H1 (cell line): ENCODE measurements at regions not wholly inside any gene's neighbourhood (a gene's known extent, or its start where the extent isn't known, plus 50 kb on each side); places are given as distances from the start of the nearest gene placed in this dataset.

Experiments used
- CTCF ChIA-PET: fragments of 300-600 bp; sonication (Branson Sonifier 250); formaldehyde crosslinking; loops from one replicate; lab custom pipeline; 2021; ENCODE audit not compliant: partially characterized antibody; lab: Charles Lee
- POLR2A ChIA-PET: fragments of 300-600 bp; sonication (Branson Sonifier 250); formaldehyde crosslinking; loops from one replicate; lab custom pipeline; 2021; ENCODE audit warnings: inconsistent platforms; ENCODE audit not compliant: partially characterized antibody; lab: Charles Lee
- DNase-seq, 2 experiments: peaks; one replicate each; pipeline versions ENCODE4 v3.0.0 to v3.0.0-alpha.2; 2010 to 2022; ENCODE audit warnings: low spot score in 2 of 2, low read depth in 1 of 2, mixed read lengths in 1 of 2
- FAIRE-seq: peaks from 2 replicates; lab custom pipeline; 2011; peaks lifted over from hg19 to GRCh38; lab: Jason Lieb, UNC
- H2AFZ ChIP-seq: 2 replicates; pipeline ENCODE4 v1.8.1; 2012; ENCODE audit warnings: low read length, inconsistent platforms
- H2AK5ac ChIP-seq: 2 replicates; pipeline ENCODE4 v1.6.1; 2013; ENCODE audit warnings: low read depth, low read length
- H2BK120ac ChIP-seq: replicated peaks from 2 replicates; pipeline ENCODE3; 2013; ENCODE audit warnings: low read depth, low read length, inconsistent platforms
- H2BK12ac ChIP-seq: 2 replicates; pipeline ENCODE4 v1.6.1; 2013; ENCODE audit warnings: low read depth, low read length
- H2BK15ac ChIP-seq: 2 replicates; pipeline ENCODE4 v1.6.1; 2013; ENCODE audit warnings: low read length
- H2BK20ac ChIP-seq: 2 replicates; pipeline ENCODE4 v1.6.1; 2013; ENCODE audit warnings: low read length
- H2BK5ac ChIP-seq: 2 replicates; pipeline ENCODE4 v1.6.1; 2013; ENCODE audit warnings: low read depth, low read length
- H3K14ac ChIP-seq: 2 replicates; pipeline ENCODE4 v1.6.1; 2013; ENCODE audit warnings: inconsistent platforms; ENCODE audit not compliant: insufficient read length
- H3K18ac ChIP-seq: 2 replicates; pipeline ENCODE4 v1.6.1; 2013; ENCODE audit warnings: low read length; ENCODE audit errors: extremely low read depth
- H3K23ac ChIP-seq: 2 replicates; pipeline ENCODE4 v1.6.1; 2013; ENCODE audit warnings: inconsistent platforms; ENCODE audit not compliant: insufficient read length
- H3K23me2 ChIP-seq: 2 replicates; pipeline ENCODE4 v1.6.1; 2013; ENCODE audit warnings: low read depth, low read length
- H3K27ac ChIP-seq: 2 replicates; pipeline ENCODE4 v1.6.1; 2011; ENCODE audit warnings: low read depth, low read length, inconsistent platforms
- H3K27me3 ChIP-seq, 4 experiments: replicated peaks in 1 of 4; 1 replicate in 1 of 4; 2 replicates in 3 of 4; pipeline versions ENCODE4 v1.6.1 to v1.8.1; 2011 to 2013; ENCODE audit warnings: low read length in 3 of 4, mild to moderate bottlenecking in 3 of 4, inconsistent platforms in 2 of 4, mixed read lengths in 2 of 4, moderate library complexity in 1 of 4; ENCODE audit not compliant: control insufficient read depth in 3 of 4, insufficient read depth in 3 of 4; ENCODE audit errors: extremely low read depth in 1 of 4
- H3K36me3 ChIP-seq, 4 experiments: 2 replicates each; pipeline versions ENCODE4 v1.6.1 to v1.8.1; 2011 to 2013; ENCODE audit warnings: mild to moderate bottlenecking in 4 of 4, low read length in 3 of 4, moderate library complexity in 2 of 4, control low read depth in 1 of 4, inconsistent platforms in 1 of 4; ENCODE audit not compliant: insufficient read depth in 4 of 4, control insufficient read depth in 2 of 4
- H3K4ac ChIP-seq: replicated peaks from 2 replicates; pipeline ENCODE3; 2013; ENCODE audit warnings: low read length, low read depth, mixed read lengths, inconsistent platforms; ENCODE audit not compliant: insufficient read length
- H3K4me1 ChIP-seq, 4 experiments: replicated peaks in 1 of 4; 1 replicate in 1 of 4; 2 replicates in 3 of 4; pipeline versions ENCODE4 v1.6.1 to v1.8.1; 2011 to 2013; ENCODE audit warnings: low read length in 3 of 4, inconsistent platforms in 2 of 4, mixed read lengths in 1 of 4; ENCODE audit not compliant: insufficient read depth in 4 of 4, control insufficient read depth in 3 of 4
- H3K4me2 ChIP-seq, 2 experiments: 2 replicates each; pipeline versions ENCODE4 v1.6.1 to v1.8.1; 2011 to 2013; ENCODE audit warnings: low read depth in 2 of 2, low read length in 2 of 2, control low read depth in 1 of 2, inconsistent platforms in 1 of 2, mild to moderate bottlenecking in 1 of 2; ENCODE audit not compliant: insufficient read depth in 1 of 2
- H3K4me3 ChIP-seq, 4 experiments: fragments of 200-600, 300-600 bp in 1 of 4; sonication (generic), shearing (Covaris generic), sonication (Bioruptor Twin) in 1 of 4; 2 replicates each; pipeline versions ENCODE4 v1.5.1 to v1.8.1; 2011 to 2016; ENCODE audit warnings: low read length in 4 of 4, low read depth in 3 of 4, control low read depth in 2 of 4, inconsistent platforms in 2 of 4, mild to moderate bottlenecking in 2 of 4, mixed read lengths in 1 of 4, moderate library complexity in 1 of 4; ENCODE audit not compliant: insufficient read depth in 2 of 4; ENCODE audit errors: extremely low read depth in 1 of 4
- H3K56ac ChIP-seq: replicated peaks from 2 replicates; pipeline ENCODE3; 2013; ENCODE audit warnings: low read depth, mild to moderate bottlenecking, mixed read lengths, low read length, inconsistent platforms; ENCODE audit not compliant: insufficient read length
- H3K79me1 ChIP-seq: 2 replicates; pipeline ENCODE4 v1.6.1; 2013; ENCODE audit warnings: low read depth, low read length, control low read depth
- H3K79me2 ChIP-seq, 2 experiments: 2 replicates each; pipeline versions ENCODE4 v1.6.1 to v1.8.1; 2012 to 2013; ENCODE audit warnings: low read length in 2 of 2, mild to moderate bottlenecking in 2 of 2, inconsistent platforms in 1 of 2; ENCODE audit not compliant: insufficient read depth in 2 of 2, control insufficient read depth in 1 of 2
- H3K9ac ChIP-seq, 4 experiments: replicated peaks in 1 of 4; 1 replicate in 1 of 4; 2 replicates in 3 of 4; pipeline versions ENCODE4 v1.6.1 to v1.8.1; 2011 to 2013; ENCODE audit warnings: low read depth in 3 of 4, low read length in 3 of 4, control low read depth in 2 of 4, mild to moderate bottlenecking in 2 of 4, moderate library complexity in 2 of 4, inconsistent platforms in 1 of 4; ENCODE audit errors: extremely low read depth in 1 of 4
- H3K9me3 ChIP-seq, 2 experiments: 2 replicates each; pipeline versions ENCODE4 v1.6.1 to v1.8.1; 2012 to 2013; ENCODE audit warnings: mild to moderate bottlenecking in 2 of 2, moderate library complexity in 2 of 2, control low read depth in 1 of 2, inconsistent platforms in 1 of 2, low read depth in 1 of 2, low read length in 1 of 2, mixed read lengths in 1 of 2; ENCODE audit not compliant: insufficient read depth in 2 of 2
- H4K20me1 ChIP-seq, 2 experiments: replicated peaks in 1 of 2; 2 replicates each; pipeline versions ENCODE3 to v1.8.1; 2011 to 2013; ENCODE audit warnings: inconsistent platforms in 2 of 2, low read length in 2 of 2, mild to moderate bottlenecking in 1 of 2; ENCODE audit not compliant: insufficient read depth in 2 of 2, control insufficient read depth in 1 of 2
- H4K5ac ChIP-seq: 2 replicates; pipeline ENCODE4 v1.6.1; 2013; ENCODE audit warnings: low read length, low read depth, mixed read lengths, inconsistent platforms; ENCODE audit not compliant: insufficient read length
- H4K8ac ChIP-seq: 2 replicates; pipeline ENCODE4 v1.8.0; 2013; ENCODE audit warnings: mild to moderate bottlenecking, moderate library complexity, low read length, inconsistent platforms; ENCODE audit not compliant: insufficient read depth; ENCODE audit errors: extremely low read depth
- H4K91ac ChIP-seq: replicated peaks from 2 replicates; pipeline ENCODE3; 2013; ENCODE audit warnings: low read length, mixed read lengths, inconsistent platforms; ENCODE audit not compliant: insufficient read length
- ATF3 ChIP-seq: IDR thresholded peaks from 2 replicates; pipeline ENCODE4 v1.6.1; 2011; ENCODE audit warnings: low read depth, mild to moderate bottlenecking, low read length; ENCODE audit not compliant: insufficient read depth
- CBX8 ChIP-seq: fragments of 300-800, 300-1000 bp; sonication (generic); IDR thresholded peaks from 2 replicates; pipeline ENCODE4 v1.7.1; 2016; ENCODE audit warnings: low read depth, low read length, borderline replicate concordance
- EZH2 ChIP-seq: fragments of 200-600 bp; sonication (generic); IDR thresholded peaks from 2 replicates; pipeline ENCODE4 v1.7.1; 2012; ENCODE audit warnings: low read depth, mild to moderate bottlenecking, moderate library complexity, low read length, inconsistent platforms; ENCODE audit not compliant: severe bottlenecking
- FOSL1 ChIP-seq: IDR thresholded peaks from 2 replicates; pipeline ENCODE4 v1.6.1; 2011; ENCODE audit warnings: mild to moderate bottlenecking, low read depth, low read length, moderate library complexity; ENCODE audit not compliant: insufficient read depth
- GABPA ChIP-seq: IDR thresholded peaks from 2 replicates; pipeline ENCODE4 v1.6.1; 2011; ENCODE audit warnings: mild to moderate bottlenecking, low read length, moderate library complexity, borderline replicate concordance; ENCODE audit not compliant: insufficient read depth
- MAFK ChIP-seq: IDR thresholded peaks from 2 replicates; pipeline ENCODE4 v1.6.1; 2012; ENCODE audit warnings: low read depth, mild to moderate bottlenecking, improper control_type of control experiment, low read length
- NRF1 ChIP-seq: IDR thresholded peaks from 2 replicates; pipeline ENCODE4 v1.6.1; 2011; ENCODE audit warnings: mild to moderate bottlenecking, low read depth, low read length, improper control_type of control experiment
- PHF8 ChIP-seq: fragments of 200-600 bp; sonication (generic); conservative IDR thresholded peaks from 2 replicates; pipeline ENCODE4 v1.7.1; 2012; ENCODE audit warnings: low read depth, mild to moderate bottlenecking, inconsistent platforms, low read length, moderate library complexity
- POLR2A ChIP-seq, 2 experiments: IDR thresholded peaks; 1 replicate in 1 of 2; 2 replicates in 1 of 2; pipeline ENCODE4 v1.6.1; 2011; ENCODE audit warnings: low read depth in 2 of 2, low read length in 2 of 2, mild to moderate bottlenecking in 2 of 2; ENCODE audit errors: control extremely low read depth in 1 of 2
- POLR2AphosphoS5 ChIP-seq: IDR thresholded peaks from 2 replicates; pipeline ENCODE4 v1.6.1; 2011; ENCODE audit warnings: low read depth, low read length
- RBBP5 ChIP-seq: IDR thresholded peaks from 2 replicates; pipeline ENCODE4 v1.7.1; 2012; ENCODE audit warnings: low read depth, mild to moderate bottlenecking, inconsistent platforms, low read length, moderate library complexity, borderline replicate concordance
- SIRT6 ChIP-seq: IDR thresholded peaks from one replicate; pipeline ENCODE4 v1.7.1; 2012; ENCODE audit warnings: low read length, inconsistent platforms
- SP1 ChIP-seq: IDR thresholded peaks from 2 replicates; pipeline ENCODE4 v1.6.1; 2011; ENCODE audit warnings: low read depth, low read length
- SP2 ChIP-seq: IDR thresholded peaks from 2 replicates; pipeline ENCODE4 v1.6.1; 2012; ENCODE audit warnings: mild to moderate bottlenecking, low read length, inconsistent platforms
- SRF ChIP-seq: IDR thresholded peaks from 2 replicates; pipeline ENCODE4 v1.6.1; 2011; ENCODE audit warnings: mild to moderate bottlenecking, low read depth, low read length, moderate library complexity
- ZNF274 ChIP-seq: IDR thresholded peaks from 2 replicates; pipeline ENCODE4 v1.7.0; 2012; ENCODE audit warnings: low read length, borderline replicate concordance; ENCODE audit errors: extremely low read depth
- WGBS, 2 experiments: shearing (Covaris generic) in 1 of 2; methylation state at CpG; one replicate each; pipeline versions ENCODE4 v1.1.6 to v1.1.7; 2013 to 2015; ENCODE audit warnings: low lambda C conversion rate in 2 of 2, mixed read lengths in 2 of 2, inconsistent platforms in 1 of 2, low coverage in 1 of 2, missing lambda C conversion rate in 1 of 2; ENCODE audit not compliant: insufficient replicate concordance in 2 of 2, insufficient coverage in 1 of 2, insufficient read length in 1 of 2; ENCODE audit errors: extremely low coverage in 1 of 2, missing lambda C conversion rate in 1 of 2; 5-methylcytosine and 5-hydroxymethylcytosine counted together

GRCh38 chr7:79652619-79653018, 199.2 kb upstream of the MAGI2 start:
- POLR2A ChIA-PET = no interaction called here
- Histone ChIP-seq H4K8ac (no peak overlapping the region), H3K4me3 (no peak overlapping the region), H3K4me2 (no peak overlapping the region), H3K56ac (no peak overlapping the region), H4K5ac (no peak overlapping the region), H3K4me1 (no peaks in the 10 kb centered on the region), H2BK15ac (no peak overlapping the region), H3K14ac (no peak overlapping the region), H4K91ac (no peak overlapping the region), H3K18ac (no peak overlapping the region)
- 93% methylated on average over 2 of the region's 2 CpGs; no CpG with 5 or more reads in 1 of the 2 experiments for WGBS, 2 experiments
- FAIRE-seq = no peak
- CTCF ChIA-PET = no interaction called here
- TF ChIP-seq MAFK (no peak), FOSL1 (no peak), SIRT6 (no peak), SP1 (no peak), EZH2 (no peak), ATF3 (no peak), NRF1 (no peak), CBX8 (no peak), SRF (no peak), ZNF274 (no peak), RBBP5 (no peak), POLR2A (IDR thresholded peaks at IDR 0.05; ENCODE audit: control extremely low read depth in 1 of 2, low read depth in 2 of 2, low read length in 2 of 2) (no peak), GABPA (no peak), POLR2AphosphoS5 (no peak), PHF8 (no peak), SP2 (no peak)
- TF ChIP-seq, all 59 proteins: peak for 0
- Histone ChIP-seq H3K9me3 (no peaks in the 10 kb centered on the region), H3K27me3 (peaks cover 0 to 6% (median under 1%) of the 10 kb centered on the region in 4 experiments; a peak in 3 of 7 replicates), H3K27ac (no peak overlapping the region), H3K79me1 (no peaks in the 10 kb centered on the region), H2AK5ac (no peak overlapping the region), H4K20me1 (peaks cover 0 to 2% of the 10 kb centered on the region in 2 experiments), H3K23ac (no peak overlapping the region), H2BK120ac (no peak overlapping the region), H3K9ac (no peak overlapping the region), H2BK5ac (no peak overlapping the region), H2BK12ac (no peak overlapping the region), H3K36me3 (no peaks in the 10 kb centered on the region), H3K23me2 (no peaks in the 10 kb centered on the region), H3K4ac (no peak overlapping the region), H3K79me2 (no peaks in the 10 kb centered on the region), H2AFZ (no peak overlapping the region), H2BK20ac (no peak overlapping the region)
- DNase-seq = no peak
